ENCODE measurements at regions not wholly inside any gene's neighbourhood (a gene's known extent, or its start where the extent isn't known, plus 50 kb on each side); places are given as distances from the start of the nearest gene placed in this dataset.

DNA sequence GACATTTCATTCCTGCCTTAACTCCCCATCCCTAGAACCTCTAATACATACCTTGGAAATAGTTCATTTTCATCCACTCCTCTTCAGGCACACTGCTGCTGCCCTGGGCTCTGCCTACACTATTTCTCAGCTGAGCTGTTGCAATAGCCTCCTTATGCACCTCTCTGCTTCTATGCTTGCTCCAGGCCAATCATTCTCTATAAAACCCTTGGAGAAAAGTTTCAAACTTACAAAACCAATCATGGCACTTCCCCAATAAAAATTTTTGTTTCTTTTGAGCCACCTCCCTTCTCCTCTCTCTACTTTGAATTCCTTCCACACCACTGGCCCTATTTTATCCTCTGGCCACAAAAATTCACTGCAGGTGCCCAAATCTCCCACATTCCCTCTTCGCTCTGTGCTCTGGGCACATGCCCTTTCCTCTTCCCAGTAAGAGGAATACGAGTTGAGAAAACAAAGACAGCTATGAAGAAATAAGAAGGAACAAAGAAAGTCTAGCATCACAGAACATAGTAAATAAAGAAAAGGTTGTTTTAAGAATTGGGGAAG, 301.4 kb downstream of the ELAVL2 start:
- TF ChIP-seq, protein P1, sequence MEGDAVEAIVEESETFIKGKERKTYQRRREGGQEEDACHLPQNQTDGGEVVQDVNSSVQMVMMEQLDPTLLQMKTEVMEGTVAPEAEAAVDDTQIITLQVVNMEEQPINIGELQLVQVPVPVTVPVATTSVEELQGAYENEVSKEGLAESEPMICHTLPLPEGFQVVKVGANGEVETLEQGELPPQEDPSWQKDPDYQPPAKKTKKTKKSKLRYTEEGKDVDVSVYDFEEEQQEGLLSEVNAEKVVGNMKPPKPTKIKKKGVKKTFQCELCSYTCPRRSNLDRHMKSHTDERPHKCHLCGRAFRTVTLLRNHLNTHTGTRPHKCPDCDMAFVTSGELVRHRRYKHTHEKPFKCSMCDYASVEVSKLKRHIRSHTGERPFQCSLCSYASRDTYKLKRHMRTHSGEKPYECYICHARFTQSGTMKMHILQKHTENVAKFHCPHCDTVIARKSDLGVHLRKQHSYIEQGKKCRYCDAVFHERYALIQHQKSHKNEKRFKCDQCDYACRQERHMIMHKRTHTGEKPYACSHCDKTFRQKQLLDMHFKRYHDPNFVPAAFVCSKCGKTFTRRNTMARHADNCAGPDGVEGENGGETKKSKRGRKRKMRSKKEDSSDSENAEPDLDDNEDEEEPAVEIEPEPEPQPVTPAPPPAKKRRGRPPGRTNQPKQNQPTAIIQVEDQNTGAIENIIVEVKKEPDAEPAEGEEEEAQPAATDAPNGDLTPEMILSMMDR (IDR thresholded peaks at IDR 0.05): no peak
- TF ChIP-seq POLR2AphosphoS5 (IDR thresholded peaks at IDR 0.05) (no peak), POLR2A (IDR thresholded peaks at IDR 0.05) (no peak)
